Stimulated activated CD4-positive, alpha-beta T cell treated with anti-CD3 and anti-CD28 coated beads, Interleukin-15, amount 100 ng/mL, for 48 hours (primary cell): ENCODE measurements at regions not wholly inside any gene's neighbourhood (a gene's known extent, or its start where the extent isn't known, plus 50 kb on each side); places are given as distances from the start of the nearest gene placed in this dataset.

Experiments used
- DNase-seq, 2 donors: peaks; one replicate each; pipeline ENCODE4 v3.0.0-alpha.2; 2020; ENCODE audit warnings: low read depth in 2 of 2

- no peak for DNase-seq
Measured at GRCh38 chr1:229089586-229090208, 181.2 kb upstream of the RAB4A start.

- DNase-seq = no peak
Measured at GRCh38 chr1:229091721-229092136, 179.2 kb upstream of the RAB4A start.

- DNase-seq = no peak
Measured at GRCh38 chr1:229092377-229093237, 178.3 kb upstream of the RAB4A start.

GRCh38 chr1:229093238-229093540, 177.7 kb upstream of the RAB4A start:
- DNase-seq = no peak

GRCh38 chr1:229093609-229094336, 177.1 kb upstream of the RAB4A start:
- no peak for DNase-seq

- DNase-seq = no peak
Measured at GRCh38 chr1:229094476-229095311, 176.2 kb upstream of the RAB4A start.

GRCh38 chr1:229095325-229095724, 175.6 kb upstream of the RAB4A start:
- no peak for DNase-seq

- no peak for DNase-seq
Measured at GRCh38 chr1:229097356-229097755, 173.6 kb upstream of the RAB4A start.

- DNase-seq = no peak
Measured at GRCh38 chr1:229098361-229098760, 172.6 kb upstream of the RAB4A start.

- DNase-seq = no peak
Measured at GRCh38 chr1:229098903-229099578, 171.9 kb upstream of the RAB4A start.

GRCh38 chr1:229101011-229101871, 169.7 kb upstream of the RAB4A start:
- no peak for DNase-seq

GRCh38 chr1:229102741-229103391, 168.0 kb upstream of the RAB4A start:
- DNase-seq = no peak

GRCh38 chr1:229104654-229105053, 166.3 kb upstream of the RAB4A start:
- DNase-seq = no peak

- no peak for DNase-seq
Measured at GRCh38 chr1:229105109-229105508, 165.8 kb upstream of the RAB4A start.

GRCh38 chr1:229105822-229106525, 164.9 kb upstream of the RAB4A start:
- DNase-seq = no peak

- no peak for DNase-seq
Measured at GRCh38 chr1:229106526-229107125, 164.3 kb upstream of the RAB4A start.

GRCh38 chr1:229107304-229107815, 163.6 kb upstream of the RAB4A start:
- no peak for DNase-seq

GRCh38 chr1:229107972-229108371, 162.9 kb upstream of the RAB4A start:
- DNase-seq = no peak
